WTC11 (cell line): ENCODE measurements at regions not wholly inside any gene's neighbourhood (a gene's known extent, or its start where the extent isn't known, plus 50 kb on each side); places are given as distances from the start of the nearest gene placed in this dataset.
"Not testable (repeated sequence)": the region's sequence is repeated elsewhere in the genome, so short reads cannot be mapped to it uniquely, and the experiment has no call there.

Experiments
- ATAC-seq: fragments of 200-7000 bp; cut with Tn5 transposase; 2 replicates; pipeline ENCODE4 v1.10.0; 2021; ENCODE audit warnings: mild to moderate bottlenecking, moderate library complexity
- CTCF ChIA-PET: fragments of 300-600 bp; sonication (Branson Sonifier 250); formaldehyde crosslinking; loops from one replicate; lab custom pipeline; 2021; ENCODE audit warnings: antibody characterized with exemption; lab: Charles Lee
- POLR2A ChIA-PET: fragments of 350-600 bp; sonication (Branson Sonifier 250); formaldehyde crosslinking; loops from one replicate; lab custom pipeline; 2021; ENCODE audit warnings: antibody characterized with exemption; lab: Charles Lee
- DNase-seq: peaks from one replicate; pipeline ENCODE4 v3.0.0; 2021; ENCODE audit warnings: low spot score
- H3K27ac Mint-ChIP-seq: 2 replicates; pipeline ENCODE4 v1.8.0; 2021; ENCODE audit warnings: mixed read lengths
- H3K27me3 Mint-ChIP-seq: 2 replicates; pipeline ENCODE4 v1.8.0; 2021; ENCODE audit warnings: low read depth, mild to moderate bottlenecking, moderate library complexity, mixed read lengths
- H3K36me3 Mint-ChIP-seq: 2 replicates; pipeline ENCODE4 v1.8.0; 2021; ENCODE audit warnings: mixed read lengths
- H3K4me1 Mint-ChIP-seq: 2 replicates; pipeline ENCODE4 v1.8.0; 2022; ENCODE audit warnings: mixed read lengths
- H3K4me3 Mint-ChIP-seq: 2 replicates; pipeline ENCODE4 v1.8.0; 2021; ENCODE audit warnings: mild to moderate bottlenecking, moderate library complexity, mixed read lengths
- H3K9me3 Mint-ChIP-seq: 2 replicates; pipeline ENCODE4 v1.8.0; 2021; ENCODE audit warnings: mixed read lengths
- ATF2 ChIP-seq: sonication (generic); formaldehyde crosslinking; IDR thresholded peaks from 2 replicates; pipeline ENCODE4 v1.8.1; 2022; ENCODE audit warnings: low read depth, missing genetic modification reagents, borderline replicate concordance
- CREB1 ChIP-seq: sonication (generic); formaldehyde crosslinking; IDR thresholded peaks from 2 replicates; pipeline ENCODE4 v1.8.0; 2023; ENCODE audit warnings: mild to moderate bottlenecking, missing genetic modification reagents
- CREM ChIP-seq: sonication (generic); formaldehyde crosslinking; IDR thresholded peaks from 2 replicates; pipeline ENCODE4 v1.8.1; 2022; ENCODE audit warnings: mild to moderate bottlenecking, missing genetic modification reagents, moderate library complexity
- E2F1 ChIP-seq: sonication (generic); formaldehyde crosslinking; IDR thresholded peaks from 2 replicates; pipeline ENCODE4 v1.8.0; 2022; ENCODE audit warnings: mild to moderate bottlenecking, missing genetic modification reagents
- FOXJ3 ChIP-seq: sonication (generic); formaldehyde crosslinking; IDR thresholded peaks from 2 replicates; pipeline ENCODE4 v1.9.0; 2021; ENCODE audit warnings: missing genetic modification reagents, mild to moderate bottlenecking, borderline replicate concordance
- FOXP1 ChIP-seq: sonication (generic); formaldehyde crosslinking; IDR thresholded peaks from 2 replicates; pipeline ENCODE4 v1.8.0; 2022; ENCODE audit warnings: missing genetic modification reagents, mild to moderate bottlenecking, moderate library complexity, borderline replicate concordance
- GABPB1 ChIP-seq: sonication (generic); formaldehyde crosslinking; IDR thresholded peaks from 2 replicates; pipeline ENCODE4 v1.8.1; 2023; ENCODE audit warnings: mild to moderate bottlenecking, missing genetic modification reagents
- IRF1 ChIP-seq: sonication (generic); formaldehyde crosslinking; IDR thresholded peaks from 2 replicates; pipeline ENCODE4 v1.8.0; 2023; ENCODE audit warnings: missing genetic modification reagents
- NFATC4 ChIP-seq: fragments of 250-450 bp; sonication (Bioruptor Pico); IDR thresholded peaks from 2 replicates; pipeline ENCODE4 v1.9.0; 2021; ENCODE audit warnings: mild to moderate bottlenecking
- NFYB ChIP-seq: sonication (generic); formaldehyde crosslinking; conservative IDR thresholded peaks from 2 replicates; pipeline ENCODE4 v1.8.0; 2022; ENCODE audit warnings: low read depth, missing genetic modification reagents
- PRRX2 ChIP-seq: fragments of 250-450 bp; sonication (Bioruptor Pico); IDR thresholded peaks from 2 replicates; pipeline ENCODE4 v1.8.0; 2021; ENCODE audit warnings: mild to moderate bottlenecking
- RELA ChIP-seq: sonication (generic); formaldehyde crosslinking; IDR thresholded peaks from 2 replicates; pipeline ENCODE4 v1.8.1; 2022; ENCODE audit warnings: missing genetic modification reagents, mild to moderate bottlenecking, borderline replicate concordance
- SMAD3 ChIP-seq: sonication (generic); formaldehyde crosslinking; IDR thresholded peaks from 2 replicates; pipeline ENCODE4 v1.8.0; 2022; ENCODE audit warnings: missing genetic modification reagents, mild to moderate bottlenecking, borderline replicate concordance
- ZNF121 ChIP-seq: sonication (generic); formaldehyde crosslinking; IDR thresholded peaks from 2 replicates; pipeline ENCODE4 v1.8.0; 2023; ENCODE audit warnings: missing genetic modification reagents
- ZNF263 ChIP-seq: sonication (generic); formaldehyde crosslinking; IDR thresholded peaks from 2 replicates; pipeline ENCODE4 v1.8.1; 2022; ENCODE audit warnings: low read depth, mild to moderate bottlenecking, moderate library complexity, missing genetic modification reagents
- ZNF512 ChIP-seq: sonication (generic); formaldehyde crosslinking; IDR thresholded peaks from 2 replicates; pipeline ENCODE4 v1.8.1; 2022; ENCODE audit warnings: missing genetic modification reagents, borderline replicate concordance
- ZNF532 ChIP-seq: fragments of 250-450 bp; sonication (Bioruptor Pico); IDR thresholded peaks from 2 replicates; pipeline ENCODE4 v1.9.0; 2021; ENCODE audit warnings: mild to moderate bottlenecking, borderline replicate concordance

GRCh38 chr6:27746860-27747259 is 165.3 kb downstream of the OR2B2 start:
- DNase-seq, H3K36me3 Mint-ChIP-seq, H3K27ac Mint-ChIP-seq, ATAC-seq, POLR2A ChIA-PET, H3K9me3 Mint-ChIP-seq, CTCF ChIA-PET, H3K4me3 Mint-ChIP-seq, H3K4me1 Mint-ChIP-seq: not testable (repeated sequence)
- peaks cover 98% of the 10 kb centered on the region for H3K27me3 Mint-ChIP-seq

- no peaks in the 10 kb centered on the region for H3K36me3 Mint-ChIP-seq
- TF ChIP-seq IRF1 (CRISPR knock-in tag) (no peak), SMAD3 (no peak), FOXJ3 (CRISPR knock-in tag) (no peak), ZNF121 (CRISPR knock-in tag) (no peak), NFYB (CRISPR knock-in tag) (no peak), FOXP1 (CRISPR knock-in tag) (no peak), RELA (CRISPR knock-in tag) (no peak), PRRX2 (no peak), ATF2 (CRISPR knock-in tag) (no peak), ZNF512 (CRISPR knock-in tag) (no peak), GABPB1 (no peak), ZNF263 (CRISPR knock-in tag) (no peak), NFATC4 (no peak), CREM (no peak), ZNF532 (CRISPR knock-in tag) (no peak), E2F1 (CRISPR knock-in tag) (no peak), CREB1 (CRISPR knock-in tag) (no peak)
- TF ChIP-seq, all 79 proteins: peak for 0
- H3K4me1 Mint-ChIP-seq: no peaks in the 10 kb centered on the region
- no peak overlapping the region; the same call in 1 of the 2 replicates for H3K4me3 Mint-ChIP-seq
- no peak overlapping the region for H3K27ac Mint-ChIP-seq
- DNase-seq (peak; percentile 32), ATAC-seq (peak; percentile 82)
- ChIA-PET CTCF (interaction anchor here (0.5 to 1.6 kb wide), 3 partner anchors 8 to 851 kb away, joined by 3 to 16 read pairs (median 4); no protein-coding TSS in a partner anchor), POLR2A (no interaction called here)
- H3K9me3 Mint-ChIP-seq: no peaks in the 10 kb centered on the region
- H3K27me3 Mint-ChIP-seq: peaks cover 88% of the 10 kb centered on the region
Observed at GRCh38 chr6:27743787-27744186, 168.4 kb downstream of the OR2B2 start.
